B cell (primary cell): ENCODE measurements at regions not wholly inside any gene's neighbourhood (a gene's known extent, or its start where the extent isn't known, plus 50 kb on each side); places are given as distances from the start of the nearest gene placed in this dataset.

Experiments used
- CTCF ChIP-seq: fragments of 200-600 bp; IDR thresholded peaks from one replicate; pipeline ENCODE4 v1.8.0; 2022; ENCODE audit warnings: antibody characterized with exemption, mild to moderate bottlenecking
- EZH2 ChIP-seq: IDR thresholded peaks from 2 replicates; pipeline ENCODE4 v1.6.1; 2012; ENCODE audit warnings: borderline replicate concordance, low read depth, mild to moderate bottlenecking, moderate library complexity, low read length; ENCODE audit not compliant: insufficient read depth, poor library complexity, severe bottlenecking

- TF ChIP-seq CTCF (no peak), EZH2 (no peak)
Measured at GRCh38 chr1:232878086-232878485, 72.3 kb upstream of the NTPCR start.
